ENCODE measurements at regions not wholly inside any gene's neighbourhood (a gene's known extent, or its start where the extent isn't known, plus 50 kb on each side); places are given as distances from the start of the nearest gene placed in this dataset.

DNA sequence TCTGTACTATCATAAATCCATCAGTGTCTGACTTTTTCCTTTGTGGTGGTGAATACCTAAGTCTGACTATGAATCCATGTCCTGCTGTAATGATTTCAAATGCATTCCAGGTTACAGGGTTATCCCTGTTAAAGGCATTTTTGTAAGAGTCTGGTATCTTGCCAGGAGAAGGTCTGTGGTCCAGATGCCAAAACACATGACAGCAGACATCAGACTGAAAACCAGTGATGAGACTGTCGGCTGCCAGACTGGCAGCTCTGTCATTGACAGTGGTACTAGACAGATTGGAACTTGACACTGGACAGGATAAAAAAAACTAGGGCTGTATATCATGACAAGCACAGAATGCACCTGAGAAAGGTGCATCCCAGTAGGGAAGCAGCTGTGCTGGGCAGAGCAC lies 301.8 kb upstream of the FAT3 start:
- H3K4me3 ChIP-seq (ENCODE audit: low read depth, low read length): no peak overlapping the region
- H3K36me3 ChIP-seq (ENCODE audit: control insufficient read depth, insufficient read depth, low read length): no peaks in the 10 kb centered on the region
- no peak overlapping the region for H3K9ac ChIP-seq (ENCODE audit: low read length)
- H3K27me3 ChIP-seq (ENCODE audit: control insufficient read depth, insufficient read depth, low read length): no peaks in the 10 kb centered on the region
- H3K27ac ChIP-seq (ENCODE audit: low read depth, low read length): no peak overlapping the region
- H3K4me1 ChIP-seq (ENCODE audit: control insufficient read depth, insufficient read depth, low read length): no peaks in the 10 kb centered on the region
- no peaks in the 10 kb centered on the region for H3K9me3 ChIP-seq (ENCODE audit: control insufficient read depth, insufficient read depth, low read depth, low read length)

DNA sequence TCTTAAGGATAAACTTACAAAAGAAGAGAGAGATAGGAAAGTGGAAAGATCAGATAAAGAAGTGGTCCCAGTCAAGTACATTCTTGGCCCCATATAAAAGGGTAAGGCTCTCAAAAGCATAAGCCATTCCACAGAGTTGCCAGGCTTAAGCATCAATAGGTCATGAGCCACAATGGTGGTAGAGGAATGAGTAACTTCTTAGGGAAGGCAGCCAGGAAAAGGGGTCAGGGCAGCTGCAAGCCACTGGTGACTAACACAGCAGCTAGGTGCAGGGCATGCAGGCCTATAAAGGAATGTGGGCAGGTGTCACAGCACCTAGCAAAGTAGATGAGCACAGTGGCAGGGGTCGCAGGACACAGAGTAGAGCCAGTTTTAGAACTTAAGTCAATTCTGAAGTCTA lies 302.6 kb upstream of the FAT3 start:
- H3K27me3 ChIP-seq (ENCODE audit: control insufficient read depth, insufficient read depth, low read length): no peaks in the 10 kb centered on the region
- H3K4me3 ChIP-seq (ENCODE audit: low read depth, low read length): no peak overlapping the region
- no peaks in the 10 kb centered on the region for H3K4me1 ChIP-seq (ENCODE audit: control insufficient read depth, insufficient read depth, low read length)
- no peaks in the 10 kb centered on the region for H3K9me3 ChIP-seq (ENCODE audit: control insufficient read depth, insufficient read depth, low read depth, low read length)
- H3K36me3 ChIP-seq (ENCODE audit: control insufficient read depth, insufficient read depth, low read length): no peaks in the 10 kb centered on the region
- H3K9ac ChIP-seq (ENCODE audit: low read length): no peak overlapping the region
- H3K27ac ChIP-seq (ENCODE audit: low read depth, low read length): no peak overlapping the region

GRCh38 chr11:91913407-91913806 lies 311.2 kb upstream of the FAT3 start:
- Histone ChIP-seq H3K36me3 (ENCODE audit: control insufficient read depth, insufficient read depth, low read length) (no peaks in the 10 kb centered on the region), H3K4me1 (ENCODE audit: control insufficient read depth, insufficient read depth, low read length) (no peaks in the 10 kb centered on the region), H3K27me3 (ENCODE audit: control insufficient read depth, insufficient read depth, low read length) (no peaks in the 10 kb centered on the region), H3K4me3 (ENCODE audit: low read depth, low read length) (no peak overlapping the region), H3K27ac (ENCODE audit: low read depth, low read length) (no peak overlapping the region), H3K9me3 (ENCODE audit: control insufficient read depth, insufficient read depth, low read depth, low read length) (no peaks in the 10 kb centered on the region), H3K9ac (ENCODE audit: low read length) (no peak overlapping the region)

- H3K36me3 ChIP-seq (ENCODE audit: control insufficient read depth, insufficient read depth, low read length): no peaks in the 10 kb centered on the region
- H3K9me3 ChIP-seq (ENCODE audit: control insufficient read depth, insufficient read depth, low read depth, low read length): no peaks in the 10 kb centered on the region
- H3K27me3 ChIP-seq (ENCODE audit: control insufficient read depth, insufficient read depth, low read length): no peaks in the 10 kb centered on the region
- no peak overlapping the region for H3K4me3 ChIP-seq (ENCODE audit: low read depth, low read length)
- no peak overlapping the region for H3K9ac ChIP-seq (ENCODE audit: low read length)
- no peaks in the 10 kb centered on the region for H3K4me1 ChIP-seq (ENCODE audit: control insufficient read depth, insufficient read depth, low read length)
- no peak overlapping the region for H3K27ac ChIP-seq (ENCODE audit: low read depth, low read length)
Measured at GRCh38 chr11:91912322-91912721, 312.3 kb upstream of the FAT3 start.

DNA sequence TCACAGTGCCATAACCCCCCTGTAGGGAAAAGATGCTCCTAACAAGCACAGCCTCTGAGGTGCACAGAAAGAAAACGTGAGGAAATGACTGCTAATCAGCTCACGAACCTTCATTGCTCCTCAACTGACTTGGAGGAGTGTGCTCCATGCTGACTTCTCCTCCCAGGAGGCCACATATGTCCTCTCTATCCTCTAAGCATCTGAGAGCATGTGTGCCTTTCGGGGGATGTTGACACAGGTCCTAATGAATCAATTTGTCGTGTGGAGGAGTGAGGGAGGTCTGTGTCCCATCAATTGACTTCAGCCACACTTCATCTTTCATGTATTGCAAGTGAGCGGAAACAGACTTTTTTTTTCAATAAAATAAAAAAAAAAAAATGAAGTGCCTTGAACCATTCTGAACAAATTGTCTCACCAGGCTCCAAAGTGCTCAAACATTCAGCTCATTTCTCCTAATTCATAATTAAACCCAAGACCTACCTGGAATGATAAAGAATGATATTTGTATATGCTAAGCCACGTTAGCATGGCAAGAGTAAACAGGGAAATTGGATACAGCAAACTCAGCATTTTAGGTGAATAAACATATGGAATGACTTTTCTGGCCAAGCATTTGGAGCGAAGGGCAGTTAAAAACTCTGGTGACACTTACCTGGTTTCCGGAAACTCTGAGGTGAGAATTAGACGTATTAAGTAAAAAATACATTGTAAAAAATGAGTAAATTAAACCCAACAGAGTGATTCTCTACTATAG lies 317.6 kb upstream of the FAT3 start:
- Histone ChIP-seq H3K9ac (ENCODE audit: low read length) (no peak overlapping the region), H3K4me3 (ENCODE audit: low read depth, low read length) (no peak overlapping the region), H3K36me3 (ENCODE audit: control insufficient read depth, insufficient read depth, low read length) (no peaks in the 10 kb centered on the region), H3K27me3 (ENCODE audit: control insufficient read depth, insufficient read depth, low read length) (no peaks in the 10 kb centered on the region), H3K9me3 (ENCODE audit: control insufficient read depth, insufficient read depth, low read depth, low read length) (no peaks in the 10 kb centered on the region; the same call in 1 of the 2 replicates), H3K27ac (ENCODE audit: low read depth, low read length) (no peak overlapping the region), H3K4me1 (ENCODE audit: control insufficient read depth, insufficient read depth, low read length) (no peaks in the 10 kb centered on the region)

DNA sequence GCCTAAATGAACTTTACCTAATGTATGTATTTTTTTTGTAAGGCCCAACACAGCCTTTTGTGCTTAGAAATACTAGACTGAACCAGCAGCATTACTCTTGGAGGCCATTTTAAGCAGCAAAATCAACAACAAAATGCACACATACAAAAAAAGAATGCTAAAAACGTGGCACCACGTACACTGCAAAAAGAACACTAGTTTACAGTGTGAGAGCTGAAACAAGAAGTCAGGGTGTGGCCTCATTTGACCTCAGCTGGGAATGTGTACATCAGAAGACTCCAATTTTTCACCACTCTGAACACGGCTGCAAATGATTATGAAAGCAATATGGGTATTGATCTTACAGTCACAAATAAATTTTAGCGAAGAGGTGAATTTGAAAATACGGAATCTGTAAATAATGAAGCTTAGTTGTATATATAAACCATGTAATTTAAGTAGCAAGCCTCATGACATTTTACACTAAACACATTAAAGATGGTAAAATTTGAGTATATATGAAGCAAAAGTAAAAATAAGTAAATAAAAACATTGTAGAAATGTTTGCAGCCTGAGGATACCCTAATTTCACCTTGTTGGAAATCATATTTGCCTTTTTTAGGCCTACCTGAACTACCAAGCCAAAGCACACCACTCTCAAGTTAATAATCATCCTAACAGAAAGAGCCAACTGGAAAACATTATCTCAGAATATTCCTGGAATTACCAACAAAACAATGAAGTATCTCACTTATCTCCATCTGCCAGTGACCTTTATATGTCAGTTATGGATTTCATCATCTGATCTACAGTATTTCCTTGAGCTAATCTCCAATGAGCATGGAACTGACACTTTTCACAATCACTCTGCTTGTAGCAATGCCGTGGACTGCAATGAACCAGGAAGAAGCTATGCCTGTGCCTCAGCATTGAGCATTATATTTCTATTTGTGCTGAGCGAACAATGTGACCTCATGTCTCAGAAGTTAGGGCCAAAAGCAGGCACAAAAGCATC lies 319.5 kb upstream of the FAT3 start:
- Histone ChIP-seq H3K27ac (ENCODE audit: low read depth, low read length) (no peak overlapping the region), H3K9ac (ENCODE audit: low read length) (no peak overlapping the region), H3K4me3 (ENCODE audit: low read depth, low read length) (no peak overlapping the region), H3K9me3 (ENCODE audit: control insufficient read depth, insufficient read depth, low read depth, low read length) (no peaks in the 10 kb centered on the region; the same call in 1 of the 2 replicates), H3K4me1 (ENCODE audit: control insufficient read depth, insufficient read depth, low read length) (no peaks in the 10 kb centered on the region), H3K27me3 (ENCODE audit: control insufficient read depth, insufficient read depth, low read length) (no peaks in the 10 kb centered on the region), H3K36me3 (ENCODE audit: control insufficient read depth, insufficient read depth, low read length) (no peaks in the 10 kb centered on the region)

GRCh38 chr11:91902312-91902711 lies 322.3 kb upstream of the FAT3 start:
- H3K4me1 ChIP-seq (ENCODE audit: control insufficient read depth, insufficient read depth, low read length): no peaks in the 10 kb centered on the region
- no peaks in the 10 kb centered on the region for H3K27me3 ChIP-seq (ENCODE audit: control insufficient read depth, insufficient read depth, low read length)
- H3K4me3 ChIP-seq (ENCODE audit: low read depth, low read length): no peak overlapping the region
- no peaks in the 10 kb centered on the region for H3K36me3 ChIP-seq (ENCODE audit: control insufficient read depth, insufficient read depth, low read length)
- H3K9ac ChIP-seq (ENCODE audit: low read length): no peak overlapping the region
- no peaks in the 10 kb centered on the region; the same call in 1 of the 2 replicates for H3K9me3 ChIP-seq (ENCODE audit: control insufficient read depth, insufficient read depth, low read depth, low read length)
- H3K27ac ChIP-seq (ENCODE audit: low read depth, low read length): no peak overlapping the region

DNA sequence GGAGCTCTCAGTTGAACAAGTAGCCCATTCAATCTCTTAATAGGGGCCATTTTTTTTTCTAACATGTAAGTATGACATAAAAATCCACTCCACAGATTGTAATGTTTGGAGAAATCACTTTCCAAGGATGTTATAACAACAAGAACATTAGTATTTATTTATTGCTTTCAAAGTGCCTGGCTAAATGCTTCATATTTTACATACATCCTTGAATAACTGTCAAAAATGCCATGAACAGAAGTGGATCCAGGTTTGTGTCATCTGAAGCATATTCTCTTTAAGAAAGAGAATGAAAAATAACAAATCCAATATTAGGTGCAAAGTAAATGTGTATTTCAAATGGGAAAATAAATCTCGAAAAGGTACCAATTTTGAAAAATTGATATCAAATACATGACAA lies 344.0 kb upstream of the FAT3 start:
- Histone ChIP-seq H3K9ac (ENCODE audit: low read length) (no peak overlapping the region), H3K4me3 (ENCODE audit: low read depth, low read length) (no peak overlapping the region), H3K27me3 (ENCODE audit: control insufficient read depth, insufficient read depth, low read length) (no peaks in the 10 kb centered on the region), H3K9me3 (ENCODE audit: control insufficient read depth, insufficient read depth, low read depth, low read length) (no peaks in the 10 kb centered on the region), H3K4me1 (ENCODE audit: control insufficient read depth, insufficient read depth, low read length) (no peaks in the 10 kb centered on the region), H3K27ac (ENCODE audit: low read depth, low read length) (no peak overlapping the region), H3K36me3 (ENCODE audit: control insufficient read depth, insufficient read depth, low read length) (no peaks in the 10 kb centered on the region)

DNA sequence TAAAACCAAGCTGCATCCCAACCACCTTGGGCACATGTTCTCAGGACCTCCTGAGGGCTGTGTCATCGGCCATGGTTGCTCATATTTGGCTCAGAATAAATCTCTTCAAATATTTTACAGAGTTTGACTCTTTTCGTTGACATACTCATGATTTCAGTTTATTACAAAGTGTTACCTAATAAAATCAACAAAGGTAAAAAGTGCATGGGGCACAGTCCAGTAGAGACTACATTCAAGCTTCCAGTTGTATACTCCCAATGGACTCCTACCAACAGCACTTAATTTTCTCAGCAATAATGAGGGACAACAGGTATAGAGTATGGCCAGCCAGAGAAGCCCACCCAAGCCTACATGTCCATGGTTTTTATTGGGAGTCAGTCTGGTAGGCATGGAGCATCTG lies 347.9 kb upstream of the FAT3 start:
- no peaks in the 10 kb centered on the region for H3K4me1 ChIP-seq (ENCODE audit: control insufficient read depth, insufficient read depth, low read length)
- no peak overlapping the region for H3K4me3 ChIP-seq (ENCODE audit: low read depth, low read length)
- no peaks in the 10 kb centered on the region for H3K27me3 ChIP-seq (ENCODE audit: control insufficient read depth, insufficient read depth, low read length)
- H3K27ac ChIP-seq (ENCODE audit: low read depth, low read length): no peak overlapping the region
- no peaks in the 10 kb centered on the region for H3K9me3 ChIP-seq (ENCODE audit: control insufficient read depth, insufficient read depth, low read depth, low read length)
- no peak overlapping the region for H3K9ac ChIP-seq (ENCODE audit: low read length)
- no peaks in the 10 kb centered on the region for H3K36me3 ChIP-seq (ENCODE audit: control insufficient read depth, insufficient read depth, low read length)

DNA sequence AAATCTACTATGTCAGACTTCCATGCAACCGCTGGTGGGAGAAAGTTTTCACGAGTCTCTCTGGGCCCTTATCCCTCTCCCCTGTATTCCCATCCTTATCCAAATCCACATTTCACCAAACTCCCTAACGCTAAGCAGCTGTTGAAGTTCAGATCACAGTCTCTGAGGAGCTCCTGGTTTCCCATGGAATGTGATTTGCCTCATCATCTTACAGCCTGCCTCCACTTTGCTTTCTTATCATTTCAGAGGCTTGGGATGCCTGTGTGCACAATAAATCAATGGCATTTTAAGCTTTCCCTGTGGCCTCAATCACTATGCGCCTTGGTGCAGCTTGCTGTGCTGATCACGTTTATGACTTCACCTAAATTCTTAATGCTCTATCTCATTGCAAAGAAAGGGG lies 352.4 kb upstream of the FAT3 start:
- H3K27me3 ChIP-seq (ENCODE audit: control insufficient read depth, insufficient read depth, low read length): no peaks in the 10 kb centered on the region
- no peaks in the 10 kb centered on the region for H3K4me1 ChIP-seq (ENCODE audit: control insufficient read depth, insufficient read depth, low read length)
- no peak overlapping the region for H3K9ac ChIP-seq (ENCODE audit: low read length)
- no peaks in the 10 kb centered on the region for H3K36me3 ChIP-seq (ENCODE audit: control insufficient read depth, insufficient read depth, low read length)
- H3K9me3 ChIP-seq (ENCODE audit: control insufficient read depth, insufficient read depth, low read depth, low read length): no peaks in the 10 kb centered on the region
- no peak overlapping the region for H3K27ac ChIP-seq (ENCODE audit: low read depth, low read length)
- H3K4me3 ChIP-seq (ENCODE audit: low read depth, low read length): no peak overlapping the region

- no peak overlapping the region for H3K4me3 ChIP-seq (ENCODE audit: low read depth, low read length)
- H3K36me3 ChIP-seq (ENCODE audit: control insufficient read depth, insufficient read depth, low read length): no peaks in the 10 kb centered on the region
- H3K27me3 ChIP-seq (ENCODE audit: control insufficient read depth, insufficient read depth, low read length): no peaks in the 10 kb centered on the region
- H3K9ac ChIP-seq (ENCODE audit: low read length): no peak overlapping the region
- no peaks in the 10 kb centered on the region for H3K9me3 ChIP-seq (ENCODE audit: control insufficient read depth, insufficient read depth, low read depth, low read length)
- no peaks in the 10 kb centered on the region for H3K4me1 ChIP-seq (ENCODE audit: control insufficient read depth, insufficient read depth, low read length)
- H3K27ac ChIP-seq (ENCODE audit: low read depth, low read length): no peak overlapping the region
Measured at GRCh38 chr11:91871791-91872190, 352.8 kb upstream of the FAT3 start.
